ENCODE measurements at regions not wholly inside any gene's neighbourhood (a gene's known extent, or its start where the extent isn't known, plus 50 kb on each side); places are given as distances from the start of the nearest gene placed in this dataset.

- no peak overlapping the region for H3K18ac ChIP-seq (ENCODE audit: low read length)
- H4K12ac ChIP-seq (ENCODE audit: low read depth, low read length): no peak overlapping the region
- no peaks in the 10 kb centered on the region for H3K27me3 ChIP-seq (ENCODE audit: insufficient read depth, low read length)
- H4K8ac ChIP-seq (ENCODE audit: low read depth, low read length): no peak overlapping the region
- no peak overlapping the region for H4K91ac ChIP-seq (ENCODE audit: low read depth, low read length)
- no peaks in the 10 kb centered on the region for H3K79me1 ChIP-seq (ENCODE audit: low read length)
- no peaks in the 10 kb centered on the region for H3K36me3 ChIP-seq (ENCODE audit: control insufficient read depth in 1 of 2, insufficient read depth in 2 of 2, low read length in 2 of 2)
- no peak overlapping the region for H2BK5ac ChIP-seq (ENCODE audit: low read depth, low read length, poor library complexity)
- no peak overlapping the region for H2BK120ac ChIP-seq (ENCODE audit: insufficient read depth, low read length, poor library complexity)
- no peak overlapping the region for H3K9ac ChIP-seq (ENCODE audit: low read length)
- no peak overlapping the region for H2AK5ac ChIP-seq (ENCODE audit: low read length)
- WGBS (ENCODE audit: extremely low coverage, insufficient coverage, insufficient read length): no CpG with 5 or more reads among the region's 2 CpGs
- H3K4me2 ChIP-seq (ENCODE audit: low read length): no peak overlapping the region
- no peak overlapping the region for H3K4ac ChIP-seq (ENCODE audit: low read depth, low read length)
- no peak for DNase-seq
- H3K14ac ChIP-seq (ENCODE audit: low read length): no peak overlapping the region
- no peak overlapping the region for H2BK12ac ChIP-seq (ENCODE audit: low read length)
- H3K79me2 ChIP-seq (ENCODE audit: control insufficient read depth, insufficient read depth, low read length, poor library complexity): no peaks in the 10 kb centered on the region
- H3K9me3 ChIP-seq (ENCODE audit: insufficient read depth, low read depth, low read length): no peaks in the 10 kb centered on the region
- H3K4me1 ChIP-seq (ENCODE audit: control insufficient read depth in 1 of 2, insufficient read depth in 2 of 2, low read length in 2 of 2): no peaks in the 10 kb centered on the region
- H3K27ac ChIP-seq (ENCODE audit: low read depth, low read length): no peak overlapping the region
- H3K23ac ChIP-seq (ENCODE audit: low read length): no peak overlapping the region
- no peak overlapping the region for H3K4me3 ChIP-seq (ENCODE audit: low read depth, low read length)
- H2AFZ ChIP-seq (ENCODE audit: insufficient read depth, low read length, poor library complexity): no peak overlapping the region
Observed at GRCh38 chr4:67049446-67049845, 495.9 kb downstream of the CENPC start.

GRCh38 chr4:67048530-67048929 is 496.8 kb downstream of the CENPC start:
- Histone ChIP-seq H4K12ac (ENCODE audit: low read depth, low read length) (no peak overlapping the region), H3K79me1 (ENCODE audit: low read length) (no peaks in the 10 kb centered on the region), H4K8ac (ENCODE audit: low read depth, low read length) (no peak overlapping the region), H2BK12ac (ENCODE audit: low read length) (no peak overlapping the region), H3K4me2 (ENCODE audit: low read length) (no peak overlapping the region), H2BK120ac (ENCODE audit: insufficient read depth, low read length, poor library complexity) (no peak overlapping the region), H3K79me2 (ENCODE audit: control insufficient read depth, insufficient read depth, low read length, poor library complexity) (no peaks in the 10 kb centered on the region), H3K9ac (ENCODE audit: low read length) (no peak overlapping the region), H2AFZ (ENCODE audit: insufficient read depth, low read length, poor library complexity) (no peak overlapping the region), H3K23ac (ENCODE audit: low read length) (no peak overlapping the region), H3K4me3 (ENCODE audit: low read depth, low read length) (no peak overlapping the region), H3K4me1 (ENCODE audit: control insufficient read depth in 1 of 2, insufficient read depth in 2 of 2, low read length in 2 of 2) (no peaks in the 10 kb centered on the region), H3K27me3 (ENCODE audit: insufficient read depth, low read length) (no peaks in the 10 kb centered on the region), H3K27ac (ENCODE audit: low read depth, low read length) (no peak overlapping the region), H3K9me3 (ENCODE audit: insufficient read depth, low read depth, low read length) (no peaks in the 10 kb centered on the region), H2AK5ac (ENCODE audit: low read length) (no peak overlapping the region), H3K18ac (ENCODE audit: low read length) (no peak overlapping the region), H3K14ac (ENCODE audit: low read length) (no peak overlapping the region), H3K36me3 (ENCODE audit: control insufficient read depth in 1 of 2, insufficient read depth in 2 of 2, low read length in 2 of 2) (no peaks in the 10 kb centered on the region), H3K4ac (ENCODE audit: low read depth, low read length) (no peak overlapping the region), H2BK5ac (ENCODE audit: low read depth, low read length, poor library complexity) (no peak overlapping the region), H4K91ac (ENCODE audit: low read depth, low read length) (no peak overlapping the region)
- no CpG with 5 or more reads among the region's 2 CpGs for WGBS (ENCODE audit: extremely low coverage, insufficient coverage, insufficient read length)
- no peak for DNase-seq

GRCh38 chr4:67040315-67040714 is 505.0 kb downstream of the CENPC start:
- Histone ChIP-seq H3K27me3 (ENCODE audit: insufficient read depth, low read length) (no peaks in the 10 kb centered on the region), H2AK5ac (ENCODE audit: low read length) (no peak overlapping the region), H4K12ac (ENCODE audit: low read depth, low read length) (no peak overlapping the region), H3K4me2 (ENCODE audit: low read length) (no peak overlapping the region), H3K9me3 (ENCODE audit: insufficient read depth, low read depth, low read length) (no peaks in the 10 kb centered on the region), H3K79me2 (ENCODE audit: control insufficient read depth, insufficient read depth, low read length, poor library complexity) (no peaks in the 10 kb centered on the region), H2AFZ (ENCODE audit: insufficient read depth, low read length, poor library complexity) (no peak overlapping the region), H3K4me1 (ENCODE audit: control insufficient read depth in 1 of 2, insufficient read depth in 2 of 2, low read length in 2 of 2) (no peaks in the 10 kb centered on the region), H3K14ac (ENCODE audit: low read length) (no peak overlapping the region), H3K9ac (ENCODE audit: low read length) (no peak overlapping the region), H4K8ac (ENCODE audit: low read depth, low read length) (no peak overlapping the region), H3K27ac (ENCODE audit: low read depth, low read length) (no peak overlapping the region), H3K4me3 (ENCODE audit: low read depth, low read length) (no peak overlapping the region), H2BK12ac (ENCODE audit: low read length) (no peak overlapping the region), H3K18ac (ENCODE audit: low read length) (no peak overlapping the region), H3K36me3 (ENCODE audit: control insufficient read depth in 1 of 2, insufficient read depth in 2 of 2, low read length in 2 of 2) (no peaks in the 10 kb centered on the region), H3K23ac (ENCODE audit: low read length) (no peak overlapping the region), H2BK120ac (ENCODE audit: insufficient read depth, low read length, poor library complexity) (no peak overlapping the region), H2BK5ac (ENCODE audit: low read depth, low read length, poor library complexity) (no peak overlapping the region), H3K79me1 (ENCODE audit: low read length) (no peaks in the 10 kb centered on the region), H4K91ac (ENCODE audit: low read depth, low read length) (no peak overlapping the region), H3K4ac (ENCODE audit: low read depth, low read length) (no peak overlapping the region)
- no peak for DNase-seq
- no CpG with 5 or more reads among the region's 2 CpGs for WGBS (ENCODE audit: extremely low coverage, insufficient coverage, insufficient read length)

- H2BK12ac ChIP-seq (ENCODE audit: low read length): no peak overlapping the region
- no peaks in the 10 kb centered on the region for H3K36me3 ChIP-seq (ENCODE audit: control insufficient read depth in 1 of 2, insufficient read depth in 2 of 2, low read length in 2 of 2)
- H3K14ac ChIP-seq (ENCODE audit: low read length): no peak overlapping the region
- no peaks in the 10 kb centered on the region for H3K4me1 ChIP-seq (ENCODE audit: control insufficient read depth in 1 of 2, insufficient read depth in 2 of 2, low read length in 2 of 2)
- H3K18ac ChIP-seq (ENCODE audit: low read length): no peak overlapping the region
- no peak overlapping the region for H2BK5ac ChIP-seq (ENCODE audit: low read depth, low read length, poor library complexity)
- no peak overlapping the region for H3K27ac ChIP-seq (ENCODE audit: low read depth, low read length)
- no peaks in the 10 kb centered on the region for H3K79me2 ChIP-seq (ENCODE audit: control insufficient read depth, insufficient read depth, low read length, poor library complexity)
- no peak overlapping the region for H3K4ac ChIP-seq (ENCODE audit: low read depth, low read length)
- H4K12ac ChIP-seq (ENCODE audit: low read depth, low read length): no peak overlapping the region
- H2AK5ac ChIP-seq (ENCODE audit: low read length): no peak overlapping the region
- H4K91ac ChIP-seq (ENCODE audit: low read depth, low read length): no peak overlapping the region
- H3K23ac ChIP-seq (ENCODE audit: low read length): no peak overlapping the region
- no peak overlapping the region for H2AFZ ChIP-seq (ENCODE audit: insufficient read depth, low read length, poor library complexity)
- H3K27me3 ChIP-seq (ENCODE audit: insufficient read depth, low read length): no peaks in the 10 kb centered on the region
- no peak for DNase-seq
- no peaks in the 10 kb centered on the region for H3K9me3 ChIP-seq (ENCODE audit: insufficient read depth, low read depth, low read length)
- H2BK120ac ChIP-seq (ENCODE audit: insufficient read depth, low read length, poor library complexity): no peak overlapping the region
- no CpG with 5 or more reads among the region's 4 CpGs for WGBS (ENCODE audit: extremely low coverage, insufficient coverage, insufficient read length)
- no peaks in the 10 kb centered on the region for H3K79me1 ChIP-seq (ENCODE audit: low read length)
- no peak overlapping the region for H4K8ac ChIP-seq (ENCODE audit: low read depth, low read length)
- H3K4me2 ChIP-seq (ENCODE audit: low read length): no peak overlapping the region
- no peak overlapping the region for H3K4me3 ChIP-seq (ENCODE audit: low read depth, low read length)
- H3K9ac ChIP-seq (ENCODE audit: low read length): no peak overlapping the region
Observed at GRCh38 chr4:67038228-67038566, 507.1 kb downstream of the CENPC start.
